ENCODE measurements at regions not wholly inside any gene's neighbourhood (a gene's known extent, or its start where the extent isn't known, plus 50 kb on each side); places are given as distances from the start of the nearest gene placed in this dataset.

GRCh38 chr1:244349581-244350001 is 102.1 kb downstream of the ADSS2 start:
- DNase-seq (peak in 2 of 5 donors; percentile 14 to 25), FAIRE-seq (no peak)
- H3K4me3 ChIP-seq (ENCODE audit: low read length in 3 of 3), result no peak overlapping the region
- H3K27me3 ChIP-seq (ENCODE audit: control insufficient read depth, insufficient read depth, low read length), result no peaks in the 10 kb centered on the region
- H3K27ac ChIP-seq (ENCODE audit: low read depth in 2 of 2, low read length in 2 of 2), result no peak overlapping the region
- H3K36me3 ChIP-seq (ENCODE audit: control insufficient read depth in 2 of 3, insufficient read depth in 3 of 3, low read length in 3 of 3), result no peaks in the 10 kb centered on the region
- peaks cover 0 to 4% (median 0%) of the 10 kb centered on the region in 3 donors for H3K4me1 ChIP-seq (ENCODE audit: control insufficient read depth in 2 of 3, insufficient read depth in 2 of 3, low read depth in 1 of 3, low read length in 3 of 3)
- H3K9ac ChIP-seq (ENCODE audit: low read length in 3 of 3), result no peak overlapping the region
- no peak for TF ChIP-seq CTCF (IDR thresholded peaks at IDR 0.05; ENCODE audit: borderline replicate concordance, extremely low read depth, insufficient read depth)
- no peaks in the 10 kb centered on the region for H3K9me3 ChIP-seq (ENCODE audit: control insufficient read depth in 2 of 3, insufficient read depth in 1 of 3, low read length in 3 of 3)
- intact Hi-C loops (cut with DNase I), result no loop called here

- Histone ChIP-seq H3K4me1 (ENCODE audit: control insufficient read depth in 2 of 3, insufficient read depth in 2 of 3, low read depth in 1 of 3, low read length in 3 of 3) (peaks cover 0 to 4% (median 0%) of the 10 kb centered on the region in 3 donors), H3K9me3 (ENCODE audit: control insufficient read depth in 2 of 3, insufficient read depth in 1 of 3, low read length in 3 of 3) (no peaks in the 10 kb centered on the region), H3K27me3 (ENCODE audit: control insufficient read depth, insufficient read depth, low read length) (no peaks in the 10 kb centered on the region), H3K36me3 (ENCODE audit: control insufficient read depth in 2 of 3, insufficient read depth in 3 of 3, low read length in 3 of 3) (no peaks in the 10 kb centered on the region), H3K4me3 (ENCODE audit: low read length in 3 of 3) (no peak overlapping the region), H3K27ac (ENCODE audit: low read depth in 2 of 2, low read length in 2 of 2) (no peak overlapping the region), H3K9ac (ENCODE audit: low read length in 3 of 3) (no peak overlapping the region)
- FAIRE-seq, result no peak
- TF ChIP-seq CTCF (IDR thresholded peaks at IDR 0.05; ENCODE audit: borderline replicate concordance, extremely low read depth, insufficient read depth), result no peak
- intact Hi-C loops (cut with DNase I), result no loop called here
- peak in 3 of 5 donors; percentile 39 to 65 (median 49) for DNase-seq
Measured at GRCh38 chr1:244350027-244350426, 101.7 kb downstream of the ADSS2 start.

- no peak overlapping the region for H3K9ac ChIP-seq (ENCODE audit: low read length in 3 of 3)
- H3K9me3 ChIP-seq (ENCODE audit: control insufficient read depth in 2 of 3, insufficient read depth in 1 of 3, low read length in 3 of 3), result no peaks in the 10 kb centered on the region
- no peak overlapping the region for H3K4me3 ChIP-seq (ENCODE audit: low read length in 3 of 3)
- TF ChIP-seq CTCF (IDR thresholded peaks at IDR 0.05; ENCODE audit: borderline replicate concordance, extremely low read depth, insufficient read depth), result no peak
- DNase-seq, result peak in 2 of 5 donors; percentile 35 to 51
- peaks cover 0 to 4% (median 0%) of the 10 kb centered on the region in 3 donors for H3K4me1 ChIP-seq (ENCODE audit: control insufficient read depth in 2 of 3, insufficient read depth in 2 of 3, low read depth in 1 of 3, low read length in 3 of 3)
- H3K36me3 ChIP-seq (ENCODE audit: control insufficient read depth in 2 of 3, insufficient read depth in 3 of 3, low read length in 3 of 3), result no peaks in the 10 kb centered on the region
- no peaks in the 10 kb centered on the region for H3K27me3 ChIP-seq (ENCODE audit: control insufficient read depth, insufficient read depth, low read length)
- FAIRE-seq, result no peak
- no peak overlapping the region for H3K27ac ChIP-seq (ENCODE audit: low read depth in 2 of 2, low read length in 2 of 2)
- intact Hi-C loops (cut with DNase I), result no loop called here
Measured at GRCh38 chr1:244352156-244352830, 99.4 kb downstream of the ADSS2 start.

Data from kidney (tissue), 13 donors.